ENCODE measurements at regions not wholly inside any gene's neighbourhood (a gene's known extent, or its start where the extent isn't known, plus 50 kb on each side); places are given as distances from the start of the nearest gene placed in this dataset.
A peak's percentile ranks its signal among the peaks of the same experiment; 100 is the strongest.

GRCh38 chr15:35298509-35298908 lies 213.4 kb upstream of the NANOGP8 start:
- H3K4me3 ChIP-seq (ENCODE audit: low read depth, low read length), result no peak overlapping the region
- Mint-ChIP-seq H3K4me1 (no peaks in the 10 kb centered on the region), H3K4me3 (no peak overlapping the region), H3K27ac (no peak overlapping the region), H3K9me3 (peaks cover 0 to 6% (median 0%) of the 10 kb centered on the region in 7 donors), H3K36me3 (no peaks in the 10 kb centered on the region), H3K27me3 (no peaks in the 10 kb centered on the region)
- no peaks in the 10 kb centered on the region for H3K9me3 ChIP-seq (ENCODE audit: control insufficient read depth in 2 of 2, low read length in 2 of 2)
- ATAC-seq (ENCODE audit: low read depth in 2 of 2) (no peak), DNase-seq (no peak)
- no peaks in the 10 kb centered on the region for H3K4me1 ChIP-seq (ENCODE audit: control insufficient read depth, insufficient read depth, low read length, poor library complexity, severe bottlenecking)
- H3K27me3 ChIP-seq (ENCODE audit: control insufficient read depth, insufficient read depth, low read length), result no peaks in the 10 kb centered on the region
- no peaks in the 10 kb centered on the region for H3K36me3 ChIP-seq (ENCODE audit: control insufficient read depth, insufficient read depth, low read length)
- no peak overlapping the region for H3K27ac ChIP-seq (ENCODE audit: insufficient read depth, low read length, poor library complexity, severe bottlenecking)

DNA sequence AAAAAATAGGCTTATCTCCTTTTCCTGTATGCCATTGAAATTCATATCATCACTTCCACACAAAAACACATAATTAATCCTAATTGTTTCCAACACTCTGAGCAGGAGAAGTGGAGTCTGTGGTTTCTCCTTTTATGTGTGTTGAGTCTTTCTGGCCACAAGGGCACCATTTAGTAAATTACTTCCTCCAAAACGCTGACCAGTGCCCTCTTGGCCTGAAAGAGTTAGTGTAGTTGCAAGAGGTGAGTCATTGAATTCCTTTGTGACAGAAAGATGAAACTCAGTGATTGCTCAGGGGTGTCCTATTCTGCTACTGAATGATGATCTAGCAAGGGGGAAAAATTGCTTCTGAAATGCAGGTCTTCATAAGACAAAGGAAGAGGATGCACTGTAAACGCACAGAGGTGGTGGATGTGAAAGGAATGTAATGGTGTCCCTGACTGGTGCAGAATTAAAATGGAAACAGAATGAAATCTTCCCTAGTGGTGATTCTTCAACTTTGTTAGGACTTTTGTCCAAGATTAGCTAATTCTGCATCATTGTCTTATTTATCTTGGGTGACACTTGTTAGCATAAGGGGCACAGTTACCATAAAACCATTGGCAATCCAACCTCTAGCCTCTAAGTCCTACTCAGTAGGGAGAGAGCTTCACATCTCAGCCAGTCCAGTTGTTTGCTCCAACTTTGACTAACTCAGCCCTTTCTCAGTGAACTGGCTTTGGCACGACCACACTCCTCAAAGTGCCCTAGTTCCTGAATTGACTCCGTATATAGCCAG lies 208.4 kb upstream of the NANOGP8 start:
- DNase-seq (no peak), ATAC-seq (ENCODE audit: low read depth in 2 of 2) (no peak)
- no peaks in the 10 kb centered on the region for H3K4me1 Mint-ChIP-seq
- no peak overlapping the region for H3K4me3 ChIP-seq (ENCODE audit: low read depth, low read length)
- no peaks in the 10 kb centered on the region for H3K4me1 ChIP-seq (ENCODE audit: control insufficient read depth, insufficient read depth, low read length, poor library complexity, severe bottlenecking)
- H3K4me3 Mint-ChIP-seq, result no peak overlapping the region
- no peaks in the 10 kb centered on the region for H3K36me3 ChIP-seq (ENCODE audit: control insufficient read depth, insufficient read depth, low read length)
- no peaks in the 10 kb centered on the region for H3K9me3 ChIP-seq (ENCODE audit: control insufficient read depth in 2 of 2, low read length in 2 of 2)
- H3K27me3 ChIP-seq (ENCODE audit: control insufficient read depth, insufficient read depth, low read length), result no peaks in the 10 kb centered on the region
- peaks cover 13% of the 10 kb centered on the region for H3K27me3 Mint-ChIP-seq
- H3K27ac Mint-ChIP-seq, result no peak overlapping the region
- no peaks in the 10 kb centered on the region for H3K36me3 Mint-ChIP-seq
- H3K9me3 Mint-ChIP-seq, result peaks cover 0 to 6% (median 0%) of the 10 kb centered on the region in 7 donors
- no peak overlapping the region for H3K27ac ChIP-seq (ENCODE audit: insufficient read depth, low read length, poor library complexity, severe bottlenecking)

DNA sequence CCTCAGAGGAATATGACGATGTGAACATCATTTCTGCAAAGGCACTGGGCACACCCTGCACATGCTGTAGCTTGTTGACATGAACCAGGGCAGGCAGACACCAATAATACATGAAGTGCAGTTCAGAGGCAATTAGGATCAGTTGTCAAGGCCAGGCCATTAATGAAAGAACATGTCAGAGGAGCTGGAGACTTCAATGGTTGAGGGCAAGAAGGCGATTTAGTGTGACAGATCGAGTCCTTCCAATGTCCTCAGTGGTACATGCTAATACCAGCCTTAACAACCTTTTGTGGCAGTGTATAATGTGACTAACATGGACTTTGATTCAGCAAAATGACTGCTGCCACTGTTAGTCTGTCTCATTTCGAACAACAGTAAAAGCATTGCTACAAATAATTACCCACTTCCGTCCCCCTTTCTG lies 205.2 kb upstream of the NANOGP8 start:
- DNase-seq (no peak), ATAC-seq (ENCODE audit: low read depth in 2 of 2) (no peak)
- H3K27ac Mint-ChIP-seq, result no peak overlapping the region
- peaks cover 14% of the 10 kb centered on the region for H3K27me3 Mint-ChIP-seq
- Histone ChIP-seq H3K4me3 (ENCODE audit: low read depth, low read length) (no peak overlapping the region), H3K9me3 (ENCODE audit: control insufficient read depth in 2 of 2, low read length in 2 of 2) (no peaks in the 10 kb centered on the region), H3K36me3 (ENCODE audit: control insufficient read depth, insufficient read depth, low read length) (no peaks in the 10 kb centered on the region), H3K27me3 (ENCODE audit: control insufficient read depth, insufficient read depth, low read length) (no peaks in the 10 kb centered on the region), H3K4me1 (ENCODE audit: control insufficient read depth, insufficient read depth, low read length, poor library complexity, severe bottlenecking) (no peaks in the 10 kb centered on the region), H3K27ac (ENCODE audit: insufficient read depth, low read length, poor library complexity, severe bottlenecking) (no peak overlapping the region)
- H3K9me3 Mint-ChIP-seq, result peaks cover 0 to 2% (median 0%) of the 10 kb centered on the region in 7 donors
- H3K4me3 Mint-ChIP-seq, result no peak overlapping the region
- H3K36me3 Mint-ChIP-seq, result no peaks in the 10 kb centered on the region
- no peaks in the 10 kb centered on the region for H3K4me1 Mint-ChIP-seq

- H3K4me3 ChIP-seq (ENCODE audit: low read depth, low read length), result no peak overlapping the region
- no peaks in the 10 kb centered on the region for H3K4me1 ChIP-seq (ENCODE audit: control insufficient read depth, insufficient read depth, low read length, poor library complexity, severe bottlenecking)
- H3K27ac Mint-ChIP-seq, result no peak overlapping the region
- DNase-seq (peak in 1 of 3 donors; percentile 17), ATAC-seq (ENCODE audit: low read depth in 2 of 2) (no peak)
- H3K4me3 Mint-ChIP-seq, result no peak overlapping the region
- H3K27me3 ChIP-seq (ENCODE audit: control insufficient read depth, insufficient read depth, low read length), result no peaks in the 10 kb centered on the region
- H3K36me3 Mint-ChIP-seq, result no peaks in the 10 kb centered on the region
- H3K27ac ChIP-seq (ENCODE audit: insufficient read depth, low read length, poor library complexity, severe bottlenecking), result no peak overlapping the region
- H3K36me3 ChIP-seq (ENCODE audit: control insufficient read depth, insufficient read depth, low read length), result no peaks in the 10 kb centered on the region
- H3K27me3 Mint-ChIP-seq, result peaks cover 14% of the 10 kb centered on the region
- peaks cover 0 to 2% (median 0%) of the 10 kb centered on the region in 7 donors for H3K9me3 Mint-ChIP-seq
- no peaks in the 10 kb centered on the region for H3K9me3 ChIP-seq (ENCODE audit: control insufficient read depth in 2 of 2, low read length in 2 of 2)
- H3K4me1 Mint-ChIP-seq, result no peaks in the 10 kb centered on the region
Observed at GRCh38 chr15:35289024-35289617, 204.0 kb upstream of the NANOGP8 start.

- Histone ChIP-seq H3K4me1 (ENCODE audit: control insufficient read depth, insufficient read depth, low read length, poor library complexity, severe bottlenecking) (no peaks in the 10 kb centered on the region), H3K36me3 (ENCODE audit: control insufficient read depth, insufficient read depth, low read length) (no peaks in the 10 kb centered on the region), H3K27me3 (ENCODE audit: control insufficient read depth, insufficient read depth, low read length) (no peaks in the 10 kb centered on the region), H3K27ac (ENCODE audit: insufficient read depth, low read length, poor library complexity, severe bottlenecking) (no peak overlapping the region), H3K9me3 (ENCODE audit: control insufficient read depth in 2 of 2, low read length in 2 of 2) (no peaks in the 10 kb centered on the region), H3K4me3 (ENCODE audit: low read depth, low read length) (no peak overlapping the region)
- H3K27me3 Mint-ChIP-seq, result peaks cover 14% of the 10 kb centered on the region
- H3K4me1 Mint-ChIP-seq, result no peaks in the 10 kb centered on the region
- H3K36me3 Mint-ChIP-seq, result no peaks in the 10 kb centered on the region
- ATAC-seq (ENCODE audit: low read depth in 2 of 2), result no peak
- no peak overlapping the region for H3K4me3 Mint-ChIP-seq
- H3K27ac Mint-ChIP-seq, result no peak overlapping the region
- DNase-seq, result no peak
- peaks cover 0 to 2% (median 0%) of the 10 kb centered on the region in 7 donors for H3K9me3 Mint-ChIP-seq
Observed at GRCh38 chr15:35288580-35288979, 203.5 kb upstream of the NANOGP8 start.

DNA sequence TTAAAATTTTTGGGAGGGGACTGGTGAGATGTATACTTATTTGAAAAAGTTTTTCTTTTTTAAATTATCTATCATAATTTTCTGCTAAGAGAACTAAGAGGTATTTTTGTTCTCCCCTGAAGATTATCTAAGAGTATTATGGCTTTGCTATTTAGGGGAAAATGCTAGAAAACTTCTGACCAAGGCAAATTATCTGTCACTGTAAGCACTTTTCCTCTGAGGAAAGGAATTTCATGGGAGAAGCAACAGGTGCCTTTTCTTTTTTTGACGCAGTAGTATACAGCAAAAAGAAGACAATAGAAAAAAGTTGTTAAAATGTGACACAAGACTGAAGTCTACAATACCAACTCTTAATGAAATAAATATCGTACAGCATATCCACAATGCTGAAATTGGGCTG lies 201.6 kb upstream of the NANOGP8 start:
- ATAC-seq (ENCODE audit: low read depth in 2 of 2), result no peak

DNA sequence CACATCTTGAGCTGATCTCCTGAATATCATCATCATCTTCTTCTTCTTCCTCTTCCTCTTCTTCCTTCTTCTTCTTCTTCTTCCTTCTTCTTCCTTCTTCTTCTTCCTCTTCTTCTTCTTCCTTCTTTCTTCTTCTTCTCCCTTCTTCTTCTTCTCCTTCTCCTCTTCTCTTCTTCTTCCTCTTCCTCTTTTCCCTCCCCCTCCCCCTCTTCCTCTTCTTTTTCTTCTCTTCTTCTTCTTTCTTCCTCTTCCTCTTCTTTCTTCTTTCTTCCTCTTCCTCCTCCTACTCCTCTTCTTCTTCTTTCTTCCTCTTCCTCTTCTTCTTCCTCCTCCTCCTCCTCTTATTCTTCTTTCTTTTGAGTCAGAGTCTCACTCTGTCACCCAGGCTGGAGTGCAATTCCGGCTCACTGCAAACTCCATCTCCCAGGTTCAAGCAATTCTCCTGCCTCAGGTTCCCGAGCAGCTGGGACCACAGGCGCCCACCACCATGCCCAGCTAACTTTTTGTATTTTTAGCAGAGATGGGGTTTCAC lies 197.9 kb upstream of the NANOGP8 start:
- H3K4me3 ChIP-seq (ENCODE audit: low read depth, low read length), result no peak overlapping the region
- Mint-ChIP-seq H3K9me3 (peaks cover 0 to 10% (median 2%) of the 10 kb centered on the region in 7 donors), H3K4me3 (no peak overlapping the region), H3K4me1 (no peaks in the 10 kb centered on the region), H3K27ac (no peak overlapping the region), H3K36me3 (no peaks in the 10 kb centered on the region), H3K27me3 (no peaks in the 10 kb centered on the region)
- no peaks in the 10 kb centered on the region for H3K36me3 ChIP-seq (ENCODE audit: control insufficient read depth, insufficient read depth, low read length)
- no peaks in the 10 kb centered on the region for H3K27me3 ChIP-seq (ENCODE audit: control insufficient read depth, insufficient read depth, low read length)
- H3K27ac ChIP-seq (ENCODE audit: insufficient read depth, low read length, poor library complexity, severe bottlenecking), result no peak overlapping the region
- peaks cover 0 to 5% of the 10 kb centered on the region in 2 experiments for H3K9me3 ChIP-seq (ENCODE audit: control insufficient read depth in 2 of 2, low read length in 2 of 2)
- ATAC-seq (ENCODE audit: low read depth in 2 of 2) (no peak), DNase-seq (no peak)
- H3K4me1 ChIP-seq (ENCODE audit: control insufficient read depth, insufficient read depth, low read length, poor library complexity, severe bottlenecking), result no peaks in the 10 kb centered on the region

More for the DNA sequence above, 201.6 kb upstream of the NANOGP8 start:
- no peaks in the 10 kb centered on the region for H3K4me1 ChIP-seq (ENCODE audit: control insufficient read depth, insufficient read depth, low read length, poor library complexity, severe bottlenecking)
- no peak overlapping the region for H3K27ac ChIP-seq (ENCODE audit: insufficient read depth, low read length, poor library complexity, severe bottlenecking)
- Mint-ChIP-seq H3K4me1 (no peaks in the 10 kb centered on the region), H3K4me3 (no peak overlapping the region), H3K27ac (no peak overlapping the region), H3K9me3 (peaks cover 0 to 2% (median 0%) of the 10 kb centered on the region in 7 donors), H3K36me3 (no peaks in the 10 kb centered on the region), H3K27me3 (peaks cover 11% of the 10 kb centered on the region)
- no peak for DNase-seq
- no peak overlapping the region for H3K4me3 ChIP-seq (ENCODE audit: low read depth, low read length)
- H3K36me3 ChIP-seq (ENCODE audit: control insufficient read depth, insufficient read depth, low read length), result no peaks in the 10 kb centered on the region
- H3K9me3 ChIP-seq (ENCODE audit: control insufficient read depth in 2 of 2, low read length in 2 of 2), result no peaks in the 10 kb centered on the region
- no peaks in the 10 kb centered on the region for H3K27me3 ChIP-seq (ENCODE audit: control insufficient read depth, insufficient read depth, low read length)
